ENCODE measurements at regions not wholly inside any gene's neighbourhood (a gene's known extent, or its start where the extent isn't known, plus 50 kb on each side); places are given as distances from the start of the nearest gene placed in this dataset.

DNA sequence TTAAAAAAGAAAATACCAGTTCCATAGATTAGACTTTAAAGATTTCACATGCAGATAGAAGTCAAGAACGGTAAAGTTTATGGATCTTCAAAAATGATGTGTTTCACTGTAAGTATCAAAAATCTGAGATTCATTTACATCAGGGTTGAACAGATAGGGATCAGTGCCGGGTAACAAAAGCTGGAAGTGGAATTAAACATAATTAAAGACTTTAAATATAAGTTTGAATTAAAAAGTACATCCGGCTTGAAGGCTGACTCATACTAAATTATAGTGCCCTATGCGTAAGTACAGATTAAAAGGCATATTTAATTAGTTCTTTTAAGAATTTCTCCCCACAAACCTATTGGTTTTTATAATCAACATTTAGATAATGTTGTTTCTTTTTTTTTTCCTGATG is 312.7 kb downstream of the PRL start:
- H3K4me3 ChIP-seq = no peak overlapping the region
- H3K27ac ChIP-seq = no peak overlapping the region
- 90% methylated on average over 4 of the region's 4 CpGs for WGBS (ENCODE audit: missing lambda C conversion rate)
- peaks cover 6% of the 10 kb centered on the region for H3K4me1 ChIP-seq
- no peak for DNase-seq (ENCODE audit: low read depth in 1 of 2, low spot score in 1 of 2)
- TF ChIP-seq, protein P1, sequence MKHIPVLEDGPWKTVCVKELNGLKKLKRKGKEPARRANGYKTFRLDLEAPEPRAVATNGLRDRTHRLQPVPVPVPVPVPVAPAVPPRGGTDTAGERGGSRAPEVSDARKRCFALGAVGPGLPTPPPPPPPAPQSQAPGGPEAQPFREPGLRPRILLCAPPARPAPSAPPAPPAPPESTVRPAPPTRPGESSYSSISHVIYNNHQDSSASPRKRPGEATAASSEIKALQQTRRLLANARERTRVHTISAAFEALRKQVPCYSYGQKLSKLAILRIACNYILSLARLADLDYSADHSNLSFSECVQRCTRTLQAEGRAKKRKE (CRISPR knock-in tag; IDR thresholded peaks at IDR 0.05; ENCODE audit: low read depth) = no peak
- TF ChIP-seq TFCP2L1 (CRISPR knock-in tag; IDR thresholded peaks at IDR 0.05) = no peak
- no peak for TF ChIP-seq HDAC2 (IDR thresholded peaks at IDR 0.05)
- TF ChIP-seq, protein P2, sequence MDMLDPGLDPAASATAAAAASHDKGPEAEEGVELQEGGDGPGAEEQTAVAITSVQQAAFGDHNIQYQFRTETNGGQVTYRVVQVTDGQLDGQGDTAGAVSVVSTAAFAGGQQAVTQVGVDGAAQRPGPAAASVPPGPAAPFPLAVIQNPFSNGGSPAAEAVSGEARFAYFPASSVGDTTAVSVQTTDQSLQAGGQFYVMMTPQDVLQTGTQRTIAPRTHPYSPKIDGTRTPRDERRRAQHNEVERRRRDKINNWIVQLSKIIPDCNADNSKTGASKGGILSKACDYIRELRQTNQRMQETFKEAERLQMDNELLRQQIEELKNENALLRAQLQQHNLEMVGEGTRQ (IDR thresholded peaks at IDR 0.05) = no peak
- TF ChIP-seq SREBF2 (IDR thresholded peaks at IDR 0.05) = no peak
- TF ChIP-seq HEYL (CRISPR knock-in tag; IDR thresholded peaks at IDR 0.05) = no peak
- TF ChIP-seq, protein P3, sequence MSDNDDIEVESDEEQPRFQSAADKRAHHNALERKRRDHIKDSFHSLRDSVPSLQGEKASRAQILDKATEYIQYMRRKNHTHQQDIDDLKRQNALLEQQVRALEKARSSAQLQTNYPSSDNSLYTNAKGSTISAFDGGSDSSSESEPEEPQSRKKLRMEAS (IDR thresholded peaks at IDR 0.05) = no peak
- TF ChIP-seq EHF (CRISPR knock-in tag; IDR thresholded peaks at IDR 0.05) = no peak
- no peaks in the 10 kb centered on the region for H3K9me3 ChIP-seq
- ATAC-seq = no peak
- ChIA-PET POLR2A (no interaction called here), CTCF (no interaction called here)
- FAIRE-seq = no peak
- H3K4me2 ChIP-seq = no peak overlapping the region

DNA sequence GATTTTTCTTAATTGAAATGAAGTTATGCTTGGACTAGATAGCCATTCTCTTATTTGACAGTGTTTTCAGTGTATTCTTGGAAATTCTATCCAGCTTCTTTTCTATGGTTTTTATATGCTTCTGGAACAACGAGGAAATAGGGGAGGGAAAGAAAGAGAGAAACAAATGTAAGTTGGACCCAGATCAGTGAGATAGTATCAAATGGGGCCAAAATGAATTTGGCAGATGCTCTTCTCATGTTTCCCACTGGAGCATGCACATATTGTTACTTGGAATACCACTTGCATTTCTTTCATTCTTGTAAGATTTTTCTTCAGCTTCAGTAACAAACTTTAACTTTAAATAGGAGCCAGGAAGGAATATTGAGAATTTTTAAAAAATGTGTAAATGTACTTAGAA is 312.3 kb downstream of the PRL start:
- ChIA-PET CTCF (no interaction called here), POLR2A (no interaction called here)
- TF ChIP-seq CHD4 (IDR thresholded peaks at IDR 0.05; ENCODE audit: borderline replicate concordance) (no peak), ESRRA (IDR thresholded peaks at IDR 0.05; ENCODE audit: borderline replicate concordance, low read length) (no peak), MAZ (IDR thresholded peaks at IDR 0.05; ENCODE audit: borderline replicate concordance, low read depth, low read length) (no peak), TP53 (CRISPR knock-in tag; IDR thresholded peaks at IDR 0.05) (no peak), SMC3 (IDR thresholded peaks at IDR 0.05) (no peak), MYC (IDR thresholded peaks at IDR 0.05; ENCODE audit: borderline replicate concordance, low read length) (no peak), POLR2AphosphoS2 (conservative IDR thresholded peaks at IDR 0.05; ENCODE audit: low read length) (no peak), RAD21 (conservative IDR thresholded peaks at IDR 0.05 in 1 of 2, IDR thresholded peaks at IDR 0.05 in 1 of 2) (no peak), HOXA7 (CRISPR knock-in tag; IDR thresholded peaks at IDR 0.05) (no peak)
- no peak overlapping the region for H3K27ac ChIP-seq
- no peak overlapping the region for H3K4me3 ChIP-seq
- H3K9me3 ChIP-seq = no peaks in the 10 kb centered on the region
- ATAC-seq (no peak), FAIRE-seq (no peak), DNase-seq (ENCODE audit: low read depth in 1 of 2, low spot score in 1 of 2) (no peak)
- peaks cover 6% of the 10 kb centered on the region for H3K4me1 ChIP-seq
- WGBS (ENCODE audit: missing lambda C conversion rate) = 36% methylated on average over 1 of the region's 1 CpG
- H3K4me2 ChIP-seq = no peak overlapping the region

DNA sequence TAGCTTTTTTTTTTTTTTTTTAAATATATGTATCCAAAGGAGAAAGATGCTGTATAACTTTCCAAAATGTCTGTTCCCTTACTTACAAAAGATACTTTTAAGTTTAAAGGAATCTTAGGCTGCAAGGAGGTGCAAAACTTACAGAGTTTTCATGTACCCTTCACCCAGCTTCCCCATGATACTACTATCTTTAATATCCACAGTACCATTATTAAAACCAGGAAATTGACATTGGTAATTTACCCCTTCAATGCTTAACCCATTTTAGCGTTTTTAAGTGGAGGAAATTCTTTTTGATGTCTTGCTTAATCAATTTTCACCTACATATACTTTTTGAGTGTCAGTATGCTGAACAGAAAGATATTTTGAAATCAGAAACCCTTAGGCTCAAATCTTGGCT is 310.9 kb downstream of the PRL start:
- no peak for DNase-seq (ENCODE audit: low read depth in 1 of 2, low spot score in 1 of 2)
- H3K4me3 ChIP-seq = no peak overlapping the region
- peaks cover 6% of the 10 kb centered on the region for H3K4me1 ChIP-seq
- CTCF ChIA-PET = no interaction called here
- no peak for ATAC-seq
- no peak overlapping the region for H3K4me2 ChIP-seq
- no peak for FAIRE-seq
- no peak overlapping the region for H3K27ac ChIP-seq
- WGBS (ENCODE audit: missing lambda C conversion rate) = 23% methylated on average over 1 of the region's 1 CpG
- H3K9me3 ChIP-seq = no peaks in the 10 kb centered on the region
- TF ChIP-seq ZC3H11A (IDR thresholded peaks at IDR 0.05) = no peak
- TF ChIP-seq, protein P4, sequence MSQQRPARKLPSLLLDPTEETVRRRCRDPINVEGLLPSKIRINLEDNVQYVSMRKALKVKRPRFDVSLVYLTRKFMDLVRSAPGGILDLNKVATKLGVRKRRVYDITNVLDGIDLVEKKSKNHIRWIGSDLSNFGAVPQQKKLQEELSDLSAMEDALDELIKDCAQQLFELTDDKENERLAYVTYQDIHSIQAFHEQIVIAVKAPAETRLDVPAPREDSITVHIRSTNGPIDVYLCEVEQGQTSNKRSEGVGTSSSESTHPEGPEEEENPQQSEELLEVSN (IDR thresholded peaks at IDR 0.05; ENCODE audit: borderline replicate concordance, low read depth) = no peak
- TF ChIP-seq BHLHE40 (IDR thresholded peaks at IDR 0.05; ENCODE audit: low read depth, low read length) = no peak
- no peak for TF ChIP-seq RAD21 (conservative IDR thresholded peaks at IDR 0.05 in 1 of 2, IDR thresholded peaks at IDR 0.05 in 1 of 2)
- TF ChIP-seq EHMT2 (IDR thresholded peaks at IDR 0.05; ENCODE audit: low read depth) = no peak
- TF ChIP-seq TP53 (CRISPR knock-in tag; IDR thresholded peaks at IDR 0.05) = no peak
- TF ChIP-seq EP300 (IDR thresholded peaks at IDR 0.05) = no peak
- TF ChIP-seq PHF8 (IDR thresholded peaks at IDR 0.05; ENCODE audit: borderline replicate concordance, low read depth) = no peak
- no peak for TF ChIP-seq HOXB5 (CRISPR knock-in tag; IDR thresholded peaks at IDR 0.05)
- no peak for TF ChIP-seq MAFK (IDR thresholded peaks at IDR 0.05; ENCODE audit: partially characterized antibody)
- TF ChIP-seq RFX5 (IDR thresholded peaks at IDR 0.05) = no peak
- no peak for TF ChIP-seq HEYL (CRISPR knock-in tag; IDR thresholded peaks at IDR 0.05)
- POLR2A ChIA-PET = no interaction called here

Measured in A549 (cell line).